ENCODE measurements at regions not wholly inside any gene's neighbourhood (a gene's known extent, or its start where the extent isn't known, plus 50 kb on each side); places are given as distances from the start of the nearest gene placed in this dataset.

DNA sequence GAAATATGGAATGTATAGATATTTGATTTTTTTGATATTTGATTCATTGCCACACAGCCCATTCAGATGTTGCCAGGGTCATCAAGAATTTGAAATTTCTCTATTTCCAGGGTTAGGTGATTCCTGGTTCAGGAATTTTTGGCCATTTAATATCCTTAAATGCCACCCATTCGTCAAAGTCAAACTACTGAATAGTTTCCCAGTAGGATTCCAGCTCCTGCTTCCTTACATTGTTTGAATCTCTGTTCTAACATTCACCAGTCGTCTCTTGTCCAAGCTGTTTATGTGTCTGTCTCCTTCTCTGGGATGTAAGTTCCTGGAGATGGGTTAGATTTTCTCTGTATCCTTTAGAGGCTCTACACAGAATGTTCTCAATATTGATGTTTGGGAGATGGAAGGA, 124.9 kb upstream of the TLE3 start:
- TF ChIP-seq, protein P1, sequence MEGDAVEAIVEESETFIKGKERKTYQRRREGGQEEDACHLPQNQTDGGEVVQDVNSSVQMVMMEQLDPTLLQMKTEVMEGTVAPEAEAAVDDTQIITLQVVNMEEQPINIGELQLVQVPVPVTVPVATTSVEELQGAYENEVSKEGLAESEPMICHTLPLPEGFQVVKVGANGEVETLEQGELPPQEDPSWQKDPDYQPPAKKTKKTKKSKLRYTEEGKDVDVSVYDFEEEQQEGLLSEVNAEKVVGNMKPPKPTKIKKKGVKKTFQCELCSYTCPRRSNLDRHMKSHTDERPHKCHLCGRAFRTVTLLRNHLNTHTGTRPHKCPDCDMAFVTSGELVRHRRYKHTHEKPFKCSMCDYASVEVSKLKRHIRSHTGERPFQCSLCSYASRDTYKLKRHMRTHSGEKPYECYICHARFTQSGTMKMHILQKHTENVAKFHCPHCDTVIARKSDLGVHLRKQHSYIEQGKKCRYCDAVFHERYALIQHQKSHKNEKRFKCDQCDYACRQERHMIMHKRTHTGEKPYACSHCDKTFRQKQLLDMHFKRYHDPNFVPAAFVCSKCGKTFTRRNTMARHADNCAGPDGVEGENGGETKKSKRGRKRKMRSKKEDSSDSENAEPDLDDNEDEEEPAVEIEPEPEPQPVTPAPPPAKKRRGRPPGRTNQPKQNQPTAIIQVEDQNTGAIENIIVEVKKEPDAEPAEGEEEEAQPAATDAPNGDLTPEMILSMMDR (IDR thresholded peaks at IDR 0.05; ENCODE audit: insufficient read depth, low read length): no peak
- TF ChIP-seq GABPA (IDR thresholded peaks at IDR 0.05; ENCODE audit: low read depth) (no peak), POLR2AphosphoS5 (IDR thresholded peaks at IDR 0.05; ENCODE audit: low read depth) (no peak)
